Retina (tissue), 1 donor: ENCODE measurements at regions not wholly inside any gene's neighbourhood (a gene's known extent, or its start where the extent isn't known, plus 50 kb on each side); places are given as distances from the start of the nearest gene placed in this dataset.

Experiments
- DNase-seq: peaks from one replicate; pipeline ENCODE4 v3.0.0-alpha.2; 2016

DNA sequence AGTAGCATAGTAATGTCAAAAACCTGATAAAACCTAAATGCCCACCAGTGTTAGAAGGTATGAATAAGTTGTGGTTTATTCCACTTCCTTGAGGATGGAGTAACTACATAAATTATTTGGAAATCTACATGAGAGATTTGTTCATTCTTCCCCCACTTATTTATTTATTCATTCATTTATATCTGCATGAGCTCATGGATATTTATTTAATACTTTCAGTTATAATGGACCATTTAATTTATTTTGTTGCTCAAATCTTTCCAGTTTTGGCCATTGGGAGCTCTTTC lies 223.8 kb upstream of the S1PR3 start:
- no peak for DNase-seq

- DNase-seq = no peak
Observed at GRCh38 chr9:88772575-88772974, 218.7 kb upstream of the S1PR3 start.

- DNase-seq = no peak
Observed at GRCh38 chr9:88773126-88773525, 218.1 kb upstream of the S1PR3 start.

DNA sequence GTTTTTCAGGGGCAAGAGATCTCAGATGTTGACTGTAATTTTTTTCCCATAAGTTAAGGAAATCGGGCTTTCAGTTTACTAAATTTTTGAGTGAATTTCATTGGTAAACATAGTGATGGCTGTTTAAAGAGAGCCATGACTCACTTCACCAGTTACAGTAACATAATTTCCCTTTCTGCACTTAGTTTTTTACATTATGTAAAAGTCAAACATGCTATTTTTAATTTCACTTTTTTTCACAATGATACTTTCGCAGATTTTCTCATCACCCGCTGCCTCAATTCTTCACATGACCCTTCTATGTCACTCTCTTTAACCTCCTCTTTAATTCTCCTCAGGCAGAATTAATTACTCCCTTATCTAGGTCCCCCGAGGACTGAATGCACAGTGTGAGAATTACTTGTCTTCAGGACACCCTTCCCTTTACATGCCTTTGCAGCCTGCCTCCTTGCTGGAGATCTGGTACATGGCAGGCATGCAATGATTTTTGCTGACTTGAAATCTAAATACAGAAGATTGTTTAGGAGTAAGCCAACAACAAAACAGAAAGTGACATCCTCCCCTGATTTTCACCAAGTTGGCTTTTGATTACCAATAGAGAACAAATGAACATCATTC lies 217.5 kb upstream of the S1PR3 start:
- no peak for DNase-seq

- no peak for DNase-seq
Observed at GRCh38 chr9:88775037-88775471, 216.2 kb upstream of the S1PR3 start.

- DNase-seq = no peak
Observed at GRCh38 chr9:88775559-88775958, 215.7 kb upstream of the S1PR3 start.

DNA sequence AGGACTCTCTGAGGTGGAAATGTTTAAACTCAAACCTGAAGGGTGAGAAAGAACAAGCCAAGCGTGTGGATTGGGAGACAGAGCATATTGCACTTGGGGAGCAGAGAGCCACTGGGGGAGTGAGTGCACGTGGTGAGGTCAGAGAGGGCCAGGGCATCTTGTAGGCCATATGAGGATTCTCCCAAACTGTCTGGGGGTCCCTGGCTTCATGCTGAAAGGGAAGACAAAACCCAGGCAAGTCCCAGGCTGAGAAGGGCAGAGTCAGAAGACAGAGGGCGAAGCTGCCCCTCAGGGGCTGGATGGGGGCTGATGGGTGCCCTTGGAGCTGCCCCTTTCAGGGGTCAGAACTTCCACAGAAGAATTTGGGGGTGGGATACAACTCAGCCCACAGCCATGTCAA lies 215.3 kb upstream of the S1PR3 start:
- DNase-seq = no peak

DNA sequence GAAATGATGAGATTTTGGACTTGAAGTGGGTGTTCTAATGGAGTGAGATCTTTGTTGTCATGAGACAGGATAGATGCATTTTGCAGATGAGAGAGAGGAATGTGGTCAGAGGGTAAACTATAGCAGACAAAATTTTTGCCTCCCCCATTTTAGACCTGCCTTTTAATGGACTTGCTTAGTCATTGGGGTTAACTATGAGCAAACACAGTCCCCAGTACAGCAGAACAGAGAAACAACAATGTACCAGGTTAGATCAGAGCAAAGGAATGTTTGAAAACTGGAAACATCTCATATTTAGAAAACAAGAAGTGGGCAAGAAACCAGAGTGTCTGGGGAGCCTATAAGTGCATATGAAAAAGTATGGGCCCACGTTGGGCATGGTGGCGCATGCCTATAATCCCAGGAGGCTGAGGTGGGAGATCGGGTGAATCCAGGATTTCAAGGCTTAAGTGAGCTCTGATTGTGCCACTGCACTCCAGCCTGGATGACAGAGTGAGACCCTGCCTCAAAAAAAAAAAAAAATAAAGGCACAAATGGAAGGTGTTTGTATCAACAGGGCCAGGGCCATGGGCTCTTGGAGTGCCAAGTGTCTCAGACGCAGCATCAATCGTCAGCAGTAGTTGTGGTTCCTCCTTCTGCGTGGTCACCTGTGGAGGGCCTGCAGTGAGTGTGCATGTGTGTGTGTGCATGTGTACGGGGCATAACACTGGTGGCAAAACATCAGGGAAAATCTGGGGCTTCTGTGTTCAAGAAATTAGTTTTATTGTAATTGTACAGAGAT lies 214.4 kb upstream of the S1PR3 start:
- no peak for DNase-seq

GRCh38 chr9:88777498-88778312 lies 213.6 kb upstream of the S1PR3 start:
- DNase-seq = peak; percentile 57

DNA sequence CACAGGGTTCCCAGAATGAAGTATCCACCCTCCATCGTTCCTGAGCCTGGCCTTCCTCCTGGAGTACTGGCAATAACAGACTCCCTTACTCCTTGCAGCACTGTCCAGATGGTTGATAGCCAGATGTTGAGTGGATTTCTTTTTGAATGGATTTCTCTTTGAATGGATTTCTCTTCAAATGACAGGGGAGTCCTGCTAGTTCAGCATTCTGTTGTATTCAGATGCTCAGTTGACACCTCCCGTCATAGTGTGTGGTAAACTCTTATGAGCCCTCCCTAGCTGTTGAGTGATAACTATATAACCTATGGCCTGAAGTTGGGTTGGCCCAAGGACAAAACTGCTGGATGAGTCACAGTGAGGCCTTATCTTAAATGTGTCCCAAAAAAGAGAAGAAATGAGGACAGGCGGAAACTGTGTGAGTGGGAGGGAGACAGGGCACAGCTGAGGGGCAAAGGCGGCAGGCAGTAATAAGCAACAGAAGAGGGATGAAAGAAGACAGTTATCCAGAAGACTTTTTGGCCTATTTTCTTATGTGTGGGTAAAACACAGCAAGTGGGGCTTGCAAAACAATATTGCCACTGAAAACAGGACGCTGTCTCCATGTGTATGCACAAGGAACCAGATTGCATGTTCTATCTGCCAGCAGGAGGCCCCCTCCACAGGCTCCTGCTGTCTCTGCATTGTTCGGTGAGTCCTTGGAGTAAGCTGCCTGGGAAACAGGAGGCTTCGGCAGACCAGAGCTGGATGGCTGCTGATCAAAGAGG lies 209.5 kb upstream of the S1PR3 start:
- DNase-seq = peak; percentile 68

DNA sequence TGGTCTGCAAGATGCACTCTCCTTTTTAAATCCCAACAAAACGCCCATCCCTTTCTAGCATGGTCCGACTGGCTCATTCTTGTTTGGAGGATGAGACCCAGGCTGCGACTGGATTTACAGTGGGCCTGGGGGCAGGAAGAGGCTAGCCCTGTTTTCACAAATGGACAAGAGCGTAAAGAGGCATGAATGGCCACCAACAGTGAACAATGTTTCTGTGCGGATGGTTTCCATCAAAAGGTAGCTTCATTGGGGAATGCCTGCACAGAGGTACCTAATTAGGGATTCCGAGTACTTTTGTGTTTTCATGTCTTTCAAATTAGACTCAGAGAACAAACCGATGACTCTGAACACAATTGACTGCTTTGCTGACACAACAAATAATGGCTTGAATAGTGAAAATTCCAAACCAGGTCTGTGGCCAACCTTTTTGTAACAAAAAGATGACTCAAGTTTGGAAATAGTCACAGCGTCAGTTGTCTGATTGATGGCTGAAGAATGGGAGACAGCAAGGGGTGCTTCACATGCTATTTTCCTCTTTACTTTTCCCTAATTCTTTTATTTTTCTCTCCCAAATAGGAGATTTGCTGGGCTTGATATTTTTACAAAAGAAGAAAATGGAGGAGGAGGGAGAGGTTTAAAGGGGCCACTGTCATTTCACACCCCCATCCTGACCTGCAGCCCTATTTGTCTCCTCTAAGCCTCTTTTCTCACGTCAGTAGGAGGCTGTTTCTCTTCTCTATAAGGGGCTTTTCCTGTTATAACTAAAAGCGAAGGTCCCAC lies 208.1 kb upstream of the S1PR3 start:
- peak; percentile 73 for DNase-seq

DNA sequence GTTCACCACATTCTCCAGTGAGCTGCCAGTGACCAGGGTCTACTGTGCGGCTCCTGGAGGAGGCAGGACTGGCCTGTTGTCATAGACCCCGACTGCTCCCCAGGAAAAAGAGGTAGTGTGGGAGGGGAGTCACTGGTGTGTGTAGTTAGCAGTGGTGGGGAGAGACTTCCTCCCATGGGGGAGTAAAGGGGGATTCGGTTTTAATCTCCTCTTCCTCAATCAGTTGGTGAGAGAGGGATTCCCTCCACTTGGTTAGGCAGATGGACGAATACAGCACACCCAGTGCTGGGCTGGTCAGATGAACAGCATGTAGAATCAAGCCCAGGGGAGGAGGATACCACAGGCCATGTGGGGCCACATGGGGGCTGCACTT lies 207.6 kb upstream of the S1PR3 start:
- peak; percentile 65 for DNase-seq

- no peak for DNase-seq
Observed at GRCh38 chr9:88784960-88785359, 206.3 kb upstream of the S1PR3 start.

GRCh38 chr9:88786291-88787079 lies 204.8 kb upstream of the S1PR3 start:
- peak; percentile 22 for DNase-seq

DNA sequence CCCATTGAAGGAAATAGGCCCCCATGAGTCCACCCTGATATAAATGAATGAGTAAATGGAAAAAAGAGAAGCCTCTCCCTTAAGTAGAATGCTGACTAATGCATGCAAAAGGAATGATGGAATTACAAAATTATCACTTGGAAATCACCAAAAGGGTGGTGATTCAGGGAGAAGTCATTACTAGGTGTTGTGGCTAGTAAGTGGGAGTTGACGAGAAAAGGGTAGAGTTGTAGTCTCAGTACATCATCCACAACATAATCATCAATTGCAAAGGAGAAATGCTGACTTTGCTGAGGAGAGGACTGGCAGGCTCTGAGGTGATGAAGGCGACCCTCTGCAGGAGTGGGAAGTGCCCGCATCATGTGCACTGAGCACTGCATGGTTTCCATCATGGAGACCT lies 201.5 kb upstream of the S1PR3 start:
- no peak for DNase-seq

DNA sequence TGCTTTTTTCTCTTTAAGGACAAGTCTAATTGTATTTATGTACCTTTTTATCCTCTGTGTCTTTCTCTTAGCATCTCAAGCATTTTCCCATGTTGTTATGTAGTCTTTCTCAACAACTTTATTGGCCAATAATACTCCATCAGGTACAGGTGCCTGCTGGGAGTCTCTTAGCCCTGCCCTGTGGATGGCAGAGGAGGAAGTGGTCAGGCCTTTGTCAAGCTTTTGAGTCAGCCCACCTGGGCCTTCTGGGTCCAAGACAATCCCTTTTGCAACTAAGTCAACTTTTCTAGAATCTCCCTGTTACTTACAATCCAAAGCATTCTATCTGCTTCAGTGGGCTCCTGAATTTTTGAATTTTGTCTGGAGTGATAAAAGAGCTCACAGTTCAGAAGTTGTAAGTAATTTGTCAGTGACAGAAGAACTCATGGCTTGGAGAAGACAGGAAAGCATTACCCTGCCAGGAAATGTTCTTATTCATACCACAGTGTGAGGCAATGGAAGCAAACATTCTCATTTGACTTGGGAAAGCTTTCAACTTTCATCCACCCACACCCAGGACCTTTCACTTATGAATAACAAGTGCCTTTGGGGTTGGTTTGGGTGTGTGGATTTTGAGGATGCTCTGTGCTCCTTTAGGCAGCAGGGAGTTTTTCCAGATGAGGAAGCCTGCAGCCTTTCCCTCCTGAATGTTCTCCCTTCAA lies 200.0 kb upstream of the S1PR3 start:
- no peak for DNase-seq

- DNase-seq = peak; percentile 17
Observed at GRCh38 chr9:88792502-88792901, 198.8 kb upstream of the S1PR3 start.

DNA sequence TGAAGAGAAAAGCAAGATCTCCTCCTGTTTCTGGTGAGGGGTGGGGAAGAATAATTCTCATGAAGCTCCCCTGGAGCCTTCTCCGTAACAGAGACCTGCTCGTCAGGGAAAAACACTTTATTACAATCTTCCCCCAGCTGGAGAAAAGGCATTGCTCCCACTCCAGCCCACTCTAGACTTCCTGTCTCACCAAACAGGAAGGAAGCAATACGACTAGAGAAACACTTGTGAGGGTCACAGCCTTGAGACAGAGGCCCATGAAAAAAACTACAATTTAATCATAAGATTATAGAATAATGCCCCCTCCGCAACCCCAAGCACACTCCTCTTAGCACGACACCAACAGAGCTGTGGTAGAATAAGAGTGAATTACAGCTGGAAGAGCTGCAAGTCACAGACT lies 197.2 kb upstream of the S1PR3 start:
- DNase-seq = no peak

DNA sequence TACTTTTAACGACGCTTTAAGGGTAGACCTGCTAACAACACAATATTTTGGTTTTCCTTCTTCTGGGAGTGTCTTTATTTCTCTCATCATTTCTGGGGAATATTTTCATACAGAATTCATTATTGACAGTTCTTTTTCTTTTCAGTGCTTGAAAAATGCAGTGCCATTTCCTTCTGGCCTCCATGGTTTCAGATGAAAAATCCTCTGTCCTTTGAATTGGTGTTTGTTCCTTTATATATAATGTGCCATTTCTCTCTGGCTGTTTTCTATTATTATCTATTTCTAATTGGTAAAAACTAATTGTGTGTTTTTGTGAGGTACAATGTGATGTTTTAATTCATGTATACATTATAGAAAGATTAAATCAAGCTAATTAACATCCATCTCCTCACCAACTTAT lies 194.3 kb upstream of the S1PR3 start:
- no peak for DNase-seq

- no peak for DNase-seq
Observed at GRCh38 chr9:88798476-88798875, 192.8 kb upstream of the S1PR3 start.
